ENCODE measurements at regions not wholly inside any gene's neighbourhood (a gene's known extent, or its start where the extent isn't known, plus 50 kb on each side); places are given as distances from the start of the nearest gene placed in this dataset.

- Histone ChIP-seq H2BK120ac (ENCODE audit: low read depth, low read length) (no peak overlapping the region), H2AFZ (ENCODE audit: low read length) (no peak overlapping the region), H2BK15ac (ENCODE audit: low read length) (no peak overlapping the region), H3K14ac (ENCODE audit: low read length) (no peak overlapping the region), H4K8ac (ENCODE audit: low read depth, low read length) (no peak overlapping the region), H3K27ac (replicated peaks; ENCODE audit: low read length) (no peak overlapping the region), H3K9ac (ENCODE audit: low read depth, low read length, poor library complexity) (no peak overlapping the region), H3K4me2 (ENCODE audit: insufficient read depth, low read length, poor library complexity, severe bottlenecking) (no peak overlapping the region), H3K4me3 (ENCODE audit: low read length in 2 of 2) (no peak overlapping the region), H3K23ac (ENCODE audit: low read depth, low read length, poor library complexity) (no peak overlapping the region), H3K4ac (ENCODE audit: low read length) (no peak overlapping the region), H3K18ac (ENCODE audit: low read length) (no peak overlapping the region), H2BK5ac (ENCODE audit: low read length) (no peak overlapping the region), H3K79me1 (ENCODE audit: low read depth, low read length) (no peaks in the 10 kb centered on the region), H2BK12ac (ENCODE audit: low read length) (no peak overlapping the region), H4K91ac (ENCODE audit: low read depth, low read length, poor library complexity) (no peak overlapping the region), H3K36me3 (replicated peaks in 1 of 2; ENCODE audit: control insufficient read depth in 2 of 2, insufficient read depth in 2 of 2, low read length in 2 of 2) (no peaks in the 10 kb centered on the region), H3K4me1 (ENCODE audit: control insufficient read depth in 2 of 2, insufficient read depth in 1 of 2, low read depth in 1 of 2, low read length in 2 of 2) (no peaks in the 10 kb centered on the region), H2AK5ac (ENCODE audit: low read depth, low read length) (no peak overlapping the region), H3K27me3 (ENCODE audit: control insufficient read depth in 3 of 3, insufficient read depth in 3 of 3, low read depth in 1 of 3, low read length in 3 of 3) (no peaks in the 10 kb centered on the region), H3K9me3 (replicated peaks in 1 of 2; ENCODE audit: control insufficient read depth in 2 of 2, insufficient read depth in 1 of 2, low read depth in 1 of 2, low read length in 2 of 2) (peaks cover 2 to 9% of the 10 kb centered on the region in 2 donors)
- DNase-seq (ENCODE audit: low spot score), result no peak
- no CpG with 5 or more reads among the region's 1 CpG for WGBS, 2 donors (ENCODE audit: extremely low coverage in 2 of 2, insufficient read length in 2 of 2, insufficient replicate concordance in 1 of 2)
Measured at GRCh38 chr7:49344556-49344955, 420.2 kb downstream of the CDC14C start.

- no peak overlapping the region for H2BK12ac ChIP-seq (ENCODE audit: low read length)
- H3K4me1 ChIP-seq (ENCODE audit: control insufficient read depth in 2 of 2, insufficient read depth in 1 of 2, low read depth in 1 of 2, low read length in 2 of 2), result no peaks in the 10 kb centered on the region
- no peak overlapping the region for H2BK120ac ChIP-seq (ENCODE audit: low read depth, low read length)
- no peak overlapping the region for H3K4me2 ChIP-seq (ENCODE audit: insufficient read depth, low read length, poor library complexity, severe bottlenecking)
- no peak overlapping the region for H3K14ac ChIP-seq (ENCODE audit: low read length)
- H3K23ac ChIP-seq (ENCODE audit: low read depth, low read length, poor library complexity), result no peak overlapping the region
- no peak overlapping the region for H3K18ac ChIP-seq (ENCODE audit: low read length)
- H3K36me3 ChIP-seq (replicated peaks in 1 of 2; ENCODE audit: control insufficient read depth in 2 of 2, insufficient read depth in 2 of 2, low read length in 2 of 2), result no peaks in the 10 kb centered on the region
- H3K4me3 ChIP-seq (ENCODE audit: low read length in 2 of 2), result no peak overlapping the region
- no peak overlapping the region for H2AK5ac ChIP-seq (ENCODE audit: low read depth, low read length)
- H3K27ac ChIP-seq (replicated peaks; ENCODE audit: low read length), result no peak overlapping the region
- H3K9me3 ChIP-seq (replicated peaks in 1 of 2; ENCODE audit: control insufficient read depth in 2 of 2, insufficient read depth in 1 of 2, low read depth in 1 of 2, low read length in 2 of 2), result peaks cover 2 to 9% of the 10 kb centered on the region in 2 donors
- H3K9ac ChIP-seq (ENCODE audit: low read depth, low read length, poor library complexity), result no peak overlapping the region
- H4K91ac ChIP-seq (ENCODE audit: low read depth, low read length, poor library complexity), result no peak overlapping the region
- no peak overlapping the region for H2BK5ac ChIP-seq (ENCODE audit: low read length)
- H2BK15ac ChIP-seq (ENCODE audit: low read length), result no peak overlapping the region
- no peaks in the 10 kb centered on the region for H3K79me1 ChIP-seq (ENCODE audit: low read depth, low read length)
- H2AFZ ChIP-seq (ENCODE audit: low read length), result no peak overlapping the region
- no peak overlapping the region for H3K4ac ChIP-seq (ENCODE audit: low read length)
- DNase-seq (ENCODE audit: low spot score), result no peak
- H4K8ac ChIP-seq (ENCODE audit: low read depth, low read length), result no peak overlapping the region
- H3K27me3 ChIP-seq (ENCODE audit: control insufficient read depth in 3 of 3, insufficient read depth in 3 of 3, low read depth in 1 of 3, low read length in 3 of 3), result no peaks in the 10 kb centered on the region
- no CpG with 5 or more reads among the region's 1 CpG for WGBS, 2 donors (ENCODE audit: extremely low coverage in 2 of 2, insufficient read length in 2 of 2, insufficient replicate concordance in 1 of 2)
Measured at GRCh38 chr7:49346195-49346899, 422.0 kb downstream of the CDC14C start.

- Histone ChIP-seq H2BK5ac (ENCODE audit: low read length) (no peak overlapping the region), H3K4ac (ENCODE audit: low read length) (no peak overlapping the region), H3K23ac (ENCODE audit: low read depth, low read length, poor library complexity) (no peak overlapping the region), H3K79me1 (ENCODE audit: low read depth, low read length) (no peaks in the 10 kb centered on the region), H3K18ac (ENCODE audit: low read length) (no peak overlapping the region), H2BK15ac (ENCODE audit: low read length) (no peak overlapping the region), H3K4me3 (ENCODE audit: low read length in 2 of 2) (no peak overlapping the region), H2BK12ac (ENCODE audit: low read length) (no peak overlapping the region), H2AK5ac (ENCODE audit: low read depth, low read length) (no peak overlapping the region), H3K4me1 (ENCODE audit: control insufficient read depth in 2 of 2, insufficient read depth in 1 of 2, low read depth in 1 of 2, low read length in 2 of 2) (no peaks in the 10 kb centered on the region), H2AFZ (ENCODE audit: low read length) (no peak overlapping the region), H3K4me2 (ENCODE audit: insufficient read depth, low read length, poor library complexity, severe bottlenecking) (no peak overlapping the region), H3K9ac (ENCODE audit: low read depth, low read length, poor library complexity) (no peak overlapping the region), H3K14ac (ENCODE audit: low read length) (no peak overlapping the region), H2BK120ac (ENCODE audit: low read depth, low read length) (no peak overlapping the region), H4K91ac (ENCODE audit: low read depth, low read length, poor library complexity) (no peak overlapping the region), H4K8ac (ENCODE audit: low read depth, low read length) (no peak overlapping the region), H3K27me3 (ENCODE audit: control insufficient read depth in 3 of 3, insufficient read depth in 3 of 3, low read depth in 1 of 3, low read length in 3 of 3) (no peaks in the 10 kb centered on the region), H3K36me3 (replicated peaks in 1 of 2; ENCODE audit: control insufficient read depth in 2 of 2, insufficient read depth in 2 of 2, low read length in 2 of 2) (no peaks in the 10 kb centered on the region), H3K27ac (replicated peaks; ENCODE audit: low read length) (no peak overlapping the region), H3K9me3 (replicated peaks in 1 of 2; ENCODE audit: control insufficient read depth in 2 of 2, insufficient read depth in 1 of 2, low read depth in 1 of 2, low read length in 2 of 2) (no peaks in the 10 kb centered on the region)
- no peak for DNase-seq (ENCODE audit: low spot score)
- no CpG with 5 or more reads among the region's 2 CpGs for WGBS, 2 donors (ENCODE audit: extremely low coverage in 2 of 2, insufficient read length in 2 of 2, insufficient replicate concordance in 1 of 2)
Measured at GRCh38 chr7:49367072-49367471, 406.4 kb upstream of the VWC2 start.

- H2BK15ac ChIP-seq (ENCODE audit: low read length), result no peak overlapping the region
- H4K91ac ChIP-seq (ENCODE audit: low read depth, low read length, poor library complexity), result no peak overlapping the region
- no peak overlapping the region for H3K27ac ChIP-seq (replicated peaks; ENCODE audit: low read length)
- no peak overlapping the region for H2AK5ac ChIP-seq (ENCODE audit: low read depth, low read length)
- no peak overlapping the region for H3K23ac ChIP-seq (ENCODE audit: low read depth, low read length, poor library complexity)
- H2BK120ac ChIP-seq (ENCODE audit: low read depth, low read length), result no peak overlapping the region
- H3K9me3 ChIP-seq (replicated peaks in 1 of 2; ENCODE audit: control insufficient read depth in 2 of 2, insufficient read depth in 1 of 2, low read depth in 1 of 2, low read length in 2 of 2), result no peaks in the 10 kb centered on the region
- WGBS, 2 donors (ENCODE audit: extremely low coverage in 2 of 2, insufficient read length in 2 of 2, insufficient replicate concordance in 1 of 2), result no CpG with 5 or more reads among the region's 1 CpG
- no peak overlapping the region for H3K18ac ChIP-seq (ENCODE audit: low read length)
- H2BK12ac ChIP-seq (ENCODE audit: low read length), result no peak overlapping the region
- no peak for DNase-seq (ENCODE audit: low spot score)
- H3K4me1 ChIP-seq (ENCODE audit: control insufficient read depth in 2 of 2, insufficient read depth in 1 of 2, low read depth in 1 of 2, low read length in 2 of 2), result no peaks in the 10 kb centered on the region
- H3K27me3 ChIP-seq (ENCODE audit: control insufficient read depth in 3 of 3, insufficient read depth in 3 of 3, low read depth in 1 of 3, low read length in 3 of 3), result no peaks in the 10 kb centered on the region
- no peak overlapping the region for H3K4me3 ChIP-seq (ENCODE audit: low read length in 2 of 2)
- H3K4ac ChIP-seq (ENCODE audit: low read length), result no peak overlapping the region
- no peak overlapping the region for H3K14ac ChIP-seq (ENCODE audit: low read length)
- no peak overlapping the region for H3K4me2 ChIP-seq (ENCODE audit: insufficient read depth, low read length, poor library complexity, severe bottlenecking)
- H2BK5ac ChIP-seq (ENCODE audit: low read length), result no peak overlapping the region
- H4K8ac ChIP-seq (ENCODE audit: low read depth, low read length), result no peak overlapping the region
- no peaks in the 10 kb centered on the region for H3K36me3 ChIP-seq (replicated peaks in 1 of 2; ENCODE audit: control insufficient read depth in 2 of 2, insufficient read depth in 2 of 2, low read length in 2 of 2)
- H3K79me1 ChIP-seq (ENCODE audit: low read depth, low read length), result no peaks in the 10 kb centered on the region
- no peak overlapping the region for H3K9ac ChIP-seq (ENCODE audit: low read depth, low read length, poor library complexity)
- H2AFZ ChIP-seq (ENCODE audit: low read length), result no peak overlapping the region
Measured at GRCh38 chr7:49371771-49372170, 401.7 kb upstream of the VWC2 start.

Data from neuronal stem cell (in vitro differentiated cells).